IPS-20b (cell line): ENCODE measurements at regions not wholly inside any gene's neighbourhood (a gene's known extent, or its start where the extent isn't known, plus 50 kb on each side); places are given as distances from the start of the nearest gene placed in this dataset.
"Not testable (repeated sequence)": the region's sequence is repeated elsewhere in the genome, so short reads cannot be mapped to it uniquely, and the experiment has no call there.

Experiments
- H3K27ac ChIP-seq: one replicate; pipeline ENCODE4 v1.5.1; 2013; ENCODE audit warnings: low read length
- H3K27me3 ChIP-seq: 2 replicates; pipeline ENCODE4 v1.6.1; 2013; ENCODE audit warnings: mild to moderate bottlenecking, low read length, inconsistent platforms; ENCODE audit not compliant: insufficient read depth
- H3K36me3 ChIP-seq: 2 replicates; pipeline ENCODE4 v1.6.1; 2013; ENCODE audit warnings: low read depth, mild to moderate bottlenecking, inconsistent platforms, low read length, moderate library complexity; ENCODE audit not compliant: insufficient read depth
- H3K4me1 ChIP-seq: 2 replicates; pipeline ENCODE4 v1.6.1; 2013; ENCODE audit warnings: mild to moderate bottlenecking, control low read depth, inconsistent platforms, low read length, moderate library complexity; ENCODE audit not compliant: insufficient read depth
- H3K4me3 ChIP-seq: 2 replicates; pipeline ENCODE4 v1.5.1; 2013; ENCODE audit warnings: mild to moderate bottlenecking, low read length, inconsistent platforms
- H3K9ac ChIP-seq: 2 replicates; pipeline ENCODE4 v1.6.1; 2013; ENCODE audit warnings: low read depth, mild to moderate bottlenecking, inconsistent platforms, low read length, moderate library complexity
- H3K9me3 ChIP-seq: 2 replicates; pipeline ENCODE4 v1.6.1; 2013; ENCODE audit warnings: mild to moderate bottlenecking, low read depth, low read length, inconsistent platforms; ENCODE audit not compliant: insufficient read depth

DNA sequence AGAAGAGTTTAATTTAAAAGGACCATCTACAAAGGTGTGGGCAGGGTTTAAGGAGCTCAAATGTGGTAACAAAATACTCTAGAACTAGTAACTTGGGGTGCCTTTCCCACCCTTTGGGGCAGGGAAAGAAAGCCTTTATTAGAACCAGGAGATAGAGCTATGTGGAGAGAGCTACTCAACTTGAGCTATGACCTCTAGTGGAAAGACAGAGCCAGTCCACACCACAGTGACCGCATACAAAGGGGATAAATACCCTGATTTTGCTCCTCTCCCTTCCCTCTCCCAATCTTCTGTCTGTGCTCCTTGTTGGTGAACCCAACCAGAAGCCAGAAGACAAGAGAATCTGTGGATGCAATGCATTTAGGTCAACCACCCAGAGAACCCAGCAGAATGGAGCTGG lies 54.4 kb upstream of the JAK1 start:
- H3K27me3 ChIP-seq = no peaks in the 10 kb centered on the region
- no peak overlapping the region for H3K9ac ChIP-seq
- H3K4me3 ChIP-seq = no peak overlapping the region
- no peak overlapping the region for H3K27ac ChIP-seq
- H3K9me3 ChIP-seq = no peaks in the 10 kb centered on the region
- H3K4me1 ChIP-seq = no peaks in the 10 kb centered on the region
- H3K36me3 ChIP-seq = no peaks in the 10 kb centered on the region

DNA sequence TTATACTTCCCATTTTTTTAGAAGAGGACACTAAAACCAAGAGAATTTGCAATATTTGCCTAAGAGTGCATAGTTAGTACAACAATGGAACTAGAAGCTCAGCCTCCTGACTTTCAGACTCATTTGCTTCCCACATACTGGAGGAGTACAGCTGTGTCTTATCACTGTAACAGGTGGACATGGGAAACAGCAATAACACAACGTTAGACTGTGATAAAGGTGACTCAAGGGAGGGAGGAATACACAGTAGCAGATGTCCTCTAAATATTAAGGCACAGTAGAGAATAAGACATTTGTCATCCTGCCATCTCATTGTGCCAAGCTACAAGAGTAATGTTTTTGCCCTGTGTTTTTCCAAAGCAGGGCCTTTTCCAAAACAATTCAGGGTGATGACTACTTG lies 55.4 kb upstream of the JAK1 start:
- H3K27me3 ChIP-seq = no peaks in the 10 kb centered on the region
- no peak overlapping the region for H3K27ac ChIP-seq
- no peak overlapping the region for H3K9ac ChIP-seq
- no peak overlapping the region for H3K4me3 ChIP-seq
- no peaks in the 10 kb centered on the region for H3K4me1 ChIP-seq
- H3K36me3 ChIP-seq = no peaks in the 10 kb centered on the region
- H3K9me3 ChIP-seq = no peaks in the 10 kb centered on the region

DNA sequence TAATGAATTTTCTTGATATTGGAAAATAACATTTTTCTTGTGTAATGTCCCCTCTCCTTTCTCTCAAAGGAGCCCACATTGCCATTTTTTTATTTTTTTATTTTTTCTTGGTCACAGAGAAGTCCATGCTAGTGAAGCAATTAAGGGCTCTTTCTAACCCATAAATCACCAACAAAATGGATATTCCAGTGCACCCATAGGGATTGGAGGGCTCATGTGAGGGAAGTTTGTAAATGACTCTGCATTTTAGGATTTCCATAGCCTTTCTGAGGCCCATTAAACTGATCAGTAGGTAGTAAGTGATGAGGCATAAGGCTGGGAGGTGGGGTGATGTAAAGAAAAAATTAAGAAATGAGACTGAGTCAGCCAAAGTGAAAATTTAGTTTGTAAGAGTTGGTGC lies 55.9 kb upstream of the JAK1 start:
- H3K36me3 ChIP-seq = no peaks in the 10 kb centered on the region
- H3K4me3 ChIP-seq = no peak overlapping the region
- no peaks in the 10 kb centered on the region for H3K9me3 ChIP-seq
- H3K9ac ChIP-seq = no peak overlapping the region
- H3K27me3 ChIP-seq = no peaks in the 10 kb centered on the region
- H3K27ac ChIP-seq = no peak overlapping the region
- no peaks in the 10 kb centered on the region for H3K4me1 ChIP-seq

DNA sequence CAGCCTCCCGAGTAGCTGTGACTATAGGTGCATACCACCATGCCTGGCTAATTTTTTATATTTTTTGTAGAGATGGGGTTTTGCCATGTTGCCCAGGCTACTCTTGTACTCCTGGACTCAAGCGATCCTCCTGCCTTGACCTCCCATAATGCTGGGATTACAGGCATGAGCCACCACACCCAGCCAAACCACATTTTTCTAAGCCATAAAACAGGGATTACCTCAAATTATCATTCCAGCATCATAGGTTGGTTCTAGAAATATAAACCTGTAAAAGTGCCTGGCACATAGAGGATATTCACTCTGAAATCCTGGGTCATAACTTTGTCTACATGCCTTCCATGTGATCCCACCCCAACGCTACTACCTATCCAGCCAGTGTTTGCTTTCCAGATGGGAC lies 59.4 kb upstream of the JAK1 start:
- no peak overlapping the region for H3K4me3 ChIP-seq
- H3K27me3 ChIP-seq = no peaks in the 10 kb centered on the region
- no peaks in the 10 kb centered on the region for H3K9me3 ChIP-seq
- H3K4me1 ChIP-seq = no peaks in the 10 kb centered on the region
- H3K36me3 ChIP-seq = no peaks in the 10 kb centered on the region
- no peak overlapping the region for H3K27ac ChIP-seq
- H3K9ac ChIP-seq = no peak overlapping the region

DNA sequence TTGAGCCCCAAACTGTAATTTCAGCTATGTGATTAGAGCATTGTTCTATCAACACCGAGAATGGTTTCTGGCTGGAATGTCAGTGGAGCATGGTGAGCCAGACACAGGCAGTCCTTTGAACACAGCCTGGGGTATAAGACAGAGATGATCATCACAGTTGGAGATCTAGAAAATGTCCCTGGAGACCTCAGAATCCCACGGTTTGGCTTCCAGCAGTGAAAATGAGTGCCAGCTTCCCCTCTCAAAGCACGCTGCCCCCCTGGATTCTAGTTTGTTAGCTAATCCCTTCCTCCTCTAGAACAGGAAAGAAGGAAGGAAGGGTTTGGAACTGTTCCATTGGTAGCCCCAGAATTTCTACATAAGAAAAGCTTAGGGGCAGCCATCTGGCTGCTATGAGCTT lies 59.9 kb upstream of the JAK1 start:
- Histone ChIP-seq H3K4me3 (no peak overlapping the region), H3K36me3 (no peaks in the 10 kb centered on the region), H3K4me1 (no peaks in the 10 kb centered on the region), H3K9me3 (no peaks in the 10 kb centered on the region), H3K27me3 (no peaks in the 10 kb centered on the region), H3K9ac (no peak overlapping the region), H3K27ac (no peak overlapping the region)

DNA sequence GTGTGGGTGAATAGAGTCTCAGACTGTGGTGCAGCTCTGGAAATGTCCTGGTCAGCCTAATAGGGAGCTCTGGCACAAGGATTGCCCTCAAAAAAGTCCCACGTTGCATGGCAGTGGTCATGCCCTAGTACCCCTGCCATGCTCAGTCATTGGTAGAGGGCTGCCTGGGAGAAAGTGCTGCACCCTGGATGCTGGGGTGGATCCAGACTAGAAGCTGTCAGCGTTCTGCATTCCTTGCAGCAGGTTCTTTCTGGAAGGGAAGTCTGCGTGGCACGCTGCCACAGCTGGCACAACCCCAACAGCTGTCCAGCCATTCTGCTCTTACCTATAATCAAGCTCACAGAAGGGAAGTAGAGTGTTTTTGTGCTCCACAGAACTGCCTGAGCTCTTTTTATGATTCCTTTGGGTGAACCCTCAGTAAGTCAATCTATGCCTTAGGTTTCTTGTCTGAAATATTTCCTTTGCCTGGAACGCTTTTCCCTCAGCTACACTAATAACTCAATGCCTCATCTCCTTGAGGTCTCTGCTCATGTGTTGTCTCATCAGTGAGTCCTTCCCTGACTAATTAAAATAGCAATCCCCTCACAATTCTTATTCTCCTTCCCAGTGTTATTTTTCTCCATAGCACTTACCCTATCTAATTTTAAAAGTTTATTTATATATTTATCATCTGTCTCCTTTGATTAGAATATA lies 61.5 kb upstream of the JAK1 start:
- H3K27ac ChIP-seq = no peak overlapping the region
- H3K4me3 ChIP-seq = no peak overlapping the region
- H3K27me3 ChIP-seq = no peaks in the 10 kb centered on the region
- no peaks in the 10 kb centered on the region for H3K4me1 ChIP-seq
- no peaks in the 10 kb centered on the region for H3K9me3 ChIP-seq
- no peak overlapping the region for H3K9ac ChIP-seq
- H3K36me3 ChIP-seq = no peaks in the 10 kb centered on the region

DNA sequence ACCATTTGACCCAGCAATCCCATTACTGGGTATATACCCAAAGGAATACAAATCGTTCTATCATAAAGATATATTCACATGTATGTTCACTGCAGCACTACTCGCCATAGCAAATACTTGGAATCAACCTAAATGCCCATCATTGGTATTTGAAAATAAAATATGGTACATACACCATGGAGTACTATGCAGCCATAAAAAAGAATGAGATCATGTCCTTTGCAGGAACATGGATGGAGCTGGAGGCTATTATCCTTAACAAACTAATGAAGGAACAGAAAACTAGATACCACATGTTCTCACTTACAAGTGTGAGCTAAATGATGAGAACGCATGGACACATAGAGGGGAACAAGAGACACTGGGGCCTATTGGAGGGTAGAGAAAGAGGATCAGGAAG lies 63.1 kb upstream of the JAK1 start:
- H3K27me3 ChIP-seq, H3K4me1 ChIP-seq, H3K4me3 ChIP-seq, H3K9ac ChIP-seq, H3K9me3 ChIP-seq, H3K27ac ChIP-seq, H3K36me3 ChIP-seq: not testable (repeated sequence)

DNA sequence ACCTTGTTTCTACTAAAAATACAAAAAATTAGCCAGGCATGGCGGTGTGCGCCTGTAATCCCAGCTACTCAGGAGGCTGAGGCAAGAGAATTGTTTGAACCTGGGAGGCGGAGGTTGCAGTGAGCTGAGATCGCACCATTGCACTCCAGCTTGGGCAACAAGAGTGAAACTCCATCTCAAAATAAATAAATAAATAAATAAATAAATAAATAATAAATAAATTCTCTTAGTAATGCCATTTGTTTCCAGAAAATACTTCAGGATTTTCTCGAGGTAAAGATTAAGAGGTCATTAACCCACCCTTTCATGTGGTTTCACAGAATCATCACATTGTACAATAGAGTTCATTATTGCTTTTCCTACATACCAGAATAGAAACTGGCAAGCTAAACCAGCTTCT lies 68.5 kb upstream of the JAK1 start:
- H3K4me3 ChIP-seq, H3K9ac ChIP-seq, H3K9me3 ChIP-seq, H3K27ac ChIP-seq, H3K36me3 ChIP-seq, H3K4me1 ChIP-seq, H3K27me3 ChIP-seq: not testable (repeated sequence)

DNA sequence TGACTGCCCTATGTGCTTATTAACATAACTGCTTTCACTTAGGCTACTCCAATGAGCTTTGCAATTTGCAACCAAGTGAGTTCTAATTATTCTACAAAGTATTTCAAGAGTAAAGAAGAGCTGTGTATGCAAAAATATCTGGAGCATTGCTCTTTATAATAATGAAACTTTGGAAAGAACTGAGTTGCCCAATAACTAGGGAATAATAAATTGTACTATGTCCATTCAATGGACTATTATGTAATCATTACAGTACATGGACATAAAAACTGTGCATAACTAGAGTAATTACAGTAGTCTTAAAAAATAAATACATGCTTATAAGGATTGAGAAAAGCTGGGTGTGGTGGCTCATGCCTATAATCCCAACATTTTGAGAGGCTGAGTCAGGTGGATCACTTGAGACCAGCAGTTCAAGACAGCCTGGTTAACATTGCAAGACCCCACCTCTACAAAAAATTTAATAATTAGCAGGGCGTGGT lies 70.3 kb upstream of the JAK1 start:
- Histone ChIP-seq H3K9me3 (no peaks in the 10 kb centered on the region), H3K27ac (no peak overlapping the region), H3K36me3 (no peaks in the 10 kb centered on the region), H3K27me3 (no peaks in the 10 kb centered on the region), H3K4me1 (no peaks in the 10 kb centered on the region), H3K9ac (no peak overlapping the region), H3K4me3 (no peak overlapping the region)

DNA sequence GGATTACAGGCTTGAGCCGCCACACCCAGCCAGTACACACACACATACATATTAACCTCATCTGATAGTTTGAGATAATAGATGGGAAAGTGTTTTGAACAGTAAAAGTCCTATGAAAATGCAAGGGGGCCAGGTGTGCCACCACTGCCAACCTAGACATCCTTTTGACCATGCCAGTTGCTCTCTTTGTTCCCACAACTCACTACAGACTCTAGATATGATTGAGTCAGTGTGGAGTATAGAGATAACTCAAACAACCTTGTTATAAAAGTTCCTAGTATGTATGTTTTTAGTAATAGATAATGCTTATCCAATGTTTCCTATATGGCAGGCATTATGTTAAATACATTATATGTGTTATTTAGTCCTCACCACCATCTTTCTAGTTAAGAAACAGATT lies 72.7 kb upstream of the JAK1 start:
- no peak overlapping the region for H3K27ac ChIP-seq
- H3K4me1 ChIP-seq = no peaks in the 10 kb centered on the region
- H3K27me3 ChIP-seq = no peaks in the 10 kb centered on the region
- no peaks in the 10 kb centered on the region for H3K9me3 ChIP-seq
- no peak overlapping the region for H3K4me3 ChIP-seq
- H3K9ac ChIP-seq = no peak overlapping the region
- H3K36me3 ChIP-seq = no peaks in the 10 kb centered on the region

DNA sequence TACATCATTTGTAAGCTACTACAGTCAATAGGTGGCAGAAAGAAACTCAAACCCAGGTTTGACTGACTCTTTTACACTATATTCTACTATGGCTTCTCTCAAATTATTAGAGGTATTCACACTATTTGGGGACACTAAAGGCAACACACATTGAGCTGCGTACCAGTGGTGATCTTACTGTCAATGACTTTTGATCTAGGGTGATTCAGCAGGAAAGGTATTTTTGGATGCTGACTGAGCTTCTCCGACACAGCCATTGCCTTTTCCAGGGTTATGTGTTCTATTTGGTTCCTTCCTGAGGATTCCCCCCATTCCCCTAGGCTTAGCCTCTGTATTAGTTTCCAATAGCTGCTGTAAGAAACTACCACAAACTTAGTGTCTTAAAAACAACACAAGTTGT lies 73.2 kb upstream of the JAK1 start:
- H3K4me1 ChIP-seq = no peaks in the 10 kb centered on the region

DNA sequence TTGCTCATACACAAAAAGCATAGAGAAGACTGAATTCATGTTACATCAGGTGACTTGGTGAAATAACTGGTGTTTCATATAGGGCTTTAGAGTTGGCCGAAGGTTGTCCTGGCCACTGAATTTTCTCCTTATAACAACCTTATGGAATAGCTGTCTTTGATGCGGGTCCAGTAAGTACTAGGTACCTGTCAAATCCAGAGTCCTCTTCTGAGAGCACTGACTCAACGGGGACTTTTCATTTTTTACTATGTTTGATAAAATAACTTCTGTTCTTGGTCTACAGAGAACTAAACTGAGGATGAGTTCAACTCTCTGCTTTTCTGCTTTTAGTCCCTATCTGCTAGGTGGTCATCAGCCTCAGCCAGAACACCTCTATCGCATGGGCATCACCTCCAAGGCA lies 76.1 kb upstream of the JAK1 start:
- Histone ChIP-seq H3K36me3 (no peaks in the 10 kb centered on the region), H3K27ac (no peak overlapping the region), H3K27me3 (no peaks in the 10 kb centered on the region), H3K4me3 (no peak overlapping the region), H3K4me1 (no peaks in the 10 kb centered on the region), H3K9me3 (no peaks in the 10 kb centered on the region), H3K9ac (no peak overlapping the region)

More for the DNA sequence above, 73.2 kb upstream of the JAK1 start:
- Histone ChIP-seq H3K9me3 (no peaks in the 10 kb centered on the region), H3K9ac (no peak overlapping the region), H3K27me3 (no peaks in the 10 kb centered on the region), H3K4me3 (no peak overlapping the region), H3K36me3 (no peaks in the 10 kb centered on the region), H3K27ac (no peak overlapping the region)
